Type B pancreatic cell (in vitro differentiated cells): ENCODE measurements at regions not wholly inside any gene's neighbourhood (a gene's known extent, or its start where the extent isn't known, plus 50 kb on each side); places are given as distances from the start of the nearest gene placed in this dataset.
"Not testable (repeated sequence)": the region's sequence is repeated elsewhere in the genome, so short reads cannot be mapped to it uniquely, and the experiment has no call there.

ENCODE experiments used
- DNase-seq: peaks from one replicate; pipeline ENCODE4 v3.0.0; 2021; ENCODE audit warnings: mixed read lengths; ENCODE audit not compliant: unreplicated experiment; ENCODE audit errors: extremely low spot score
- H3K27ac Mint-ChIP-seq: 2 replicates; pipeline ENCODE4 v1.8.0; 2021; ENCODE audit warnings: mild to moderate bottlenecking, mixed read lengths
- H3K27me3 Mint-ChIP-seq: 2 replicates; pipeline ENCODE4 v1.8.0; 2021; ENCODE audit warnings: mixed read lengths
- H3K36me3 Mint-ChIP-seq: 2 replicates; pipeline ENCODE4 v1.8.0; 2021; ENCODE audit warnings: mixed read lengths
- H3K4me1 Mint-ChIP-seq: one replicate; pipeline ENCODE4 v1.8.0; 2021; ENCODE audit warnings: mixed read lengths; ENCODE audit not compliant: unreplicated experiment
- H3K4me3 Mint-ChIP-seq: 2 replicates; pipeline ENCODE4 v1.8.0; 2021; ENCODE audit warnings: mild to moderate bottlenecking, mixed read lengths
- H3K9me3 Mint-ChIP-seq: 2 replicates; pipeline ENCODE4 v1.8.0; 2021; ENCODE audit warnings: mixed read lengths
- CTCF ChIP-seq: fragments of 200-600 bp; sonication (generic); conservative IDR thresholded peaks from 2 replicates; pipeline ENCODE4 v1.5.0; 2021; ENCODE audit warnings: antibody characterized with exemption, mild to moderate bottlenecking

GRCh38 chr12:94817695-94818075 is 167.3 kb upstream of the TMCC3 start:
- Mint-ChIP-seq H3K36me3 (no peaks in the 10 kb centered on the region), H3K4me3 (no peak overlapping the region), H3K27ac (no peak overlapping the region), H3K9me3 (peaks cover 13% of the 10 kb centered on the region), H3K4me1 (no peaks in the 10 kb centered on the region), H3K27me3 (peaks cover 13% of the 10 kb centered on the region)
- no peak for DNase-seq
- TF ChIP-seq CTCF, result no peak

- H3K4me3 Mint-ChIP-seq, H3K27ac Mint-ChIP-seq, H3K36me3 Mint-ChIP-seq, DNase-seq, H3K4me1 Mint-ChIP-seq: not testable (repeated sequence)
- Mint-ChIP-seq H3K27me3 (peaks cover 13% of the 10 kb centered on the region), H3K9me3 (peaks cover 15% of the 10 kb centered on the region)
These were observed 166.8 kb upstream of the TMCC3 start for GRCh38 chr12:94817201-94817600.

- H3K4me3 Mint-ChIP-seq, DNase-seq, H3K36me3 Mint-ChIP-seq, H3K27ac Mint-ChIP-seq, H3K4me1 Mint-ChIP-seq: not testable (repeated sequence)
- H3K27me3 Mint-ChIP-seq, result peaks cover 13% of the 10 kb centered on the region
- peaks cover 15% of the 10 kb centered on the region for H3K9me3 Mint-ChIP-seq
These were observed 166.4 kb upstream of the TMCC3 start for GRCh38 chr12:94816746-94817145.

GRCh38 chr12:94815958-94816357 is 165.6 kb upstream of the TMCC3 start:
- Mint-ChIP-seq H3K4me1 (no peaks in the 10 kb centered on the region), H3K4me3 (no peak overlapping the region), H3K27ac (no peak overlapping the region), H3K36me3 (no peaks in the 10 kb centered on the region), H3K9me3 (peaks cover 15% of the 10 kb centered on the region), H3K27me3 (peaks cover 16% of the 10 kb centered on the region)
- no peak for DNase-seq
- no peak for TF ChIP-seq CTCF

- Mint-ChIP-seq H3K36me3 (no peaks in the 10 kb centered on the region), H3K27me3 (peaks cover 16% of the 10 kb centered on the region), H3K4me1 (no peaks in the 10 kb centered on the region), H3K9me3 (peaks cover 15% of the 10 kb centered on the region), H3K4me3 (no peak overlapping the region), H3K27ac (no peak overlapping the region)
- DNase-seq, result no peak
- TF ChIP-seq CTCF, result no peak
These were observed 165.1 kb upstream of the TMCC3 start for GRCh38 chr12:94815450-94815849.

GRCh38 chr12:94813314-94813713 is 163.0 kb upstream of the TMCC3 start:
- no peak overlapping the region for H3K4me3 Mint-ChIP-seq

More at GRCh38 chr12:94813314-94813713, 163.0 kb upstream of the TMCC3 start:
- no peak for DNase-seq
- Mint-ChIP-seq H3K27me3 (peaks cover 22% of the 10 kb centered on the region), H3K36me3 (no peaks in the 10 kb centered on the region), H3K9me3 (peaks cover 15% of the 10 kb centered on the region), H3K4me1 (no peaks in the 10 kb centered on the region), H3K27ac (no peak overlapping the region)
- TF ChIP-seq CTCF, result no peak
